PC-3 (cell line): ENCODE measurements at regions not wholly inside any gene's neighbourhood (a gene's known extent, or its start where the extent isn't known, plus 50 kb on each side); places are given as distances from the start of the nearest gene placed in this dataset.

Source experiments
- EZH2 ChIP-seq: fragments of 300-600 bp; sonication (generic); IDR thresholded peaks from one replicate; pipeline ENCODE4 v1.6.1; 2017; ENCODE audit warnings: antibody characterized with exemption, mild to moderate bottlenecking, low read length; ENCODE audit not compliant: unreplicated experiment
- TF ChIP-seq, protein P1 (sequence below): fragments of 300-600 bp; sonication (generic); conservative IDR thresholded peaks from 2 replicates; pipeline ENCODE4 v1.5.1; 2017; ENCODE audit warnings: antibody characterized with exemption, low read depth, mild to moderate bottlenecking, low read length

DNA sequence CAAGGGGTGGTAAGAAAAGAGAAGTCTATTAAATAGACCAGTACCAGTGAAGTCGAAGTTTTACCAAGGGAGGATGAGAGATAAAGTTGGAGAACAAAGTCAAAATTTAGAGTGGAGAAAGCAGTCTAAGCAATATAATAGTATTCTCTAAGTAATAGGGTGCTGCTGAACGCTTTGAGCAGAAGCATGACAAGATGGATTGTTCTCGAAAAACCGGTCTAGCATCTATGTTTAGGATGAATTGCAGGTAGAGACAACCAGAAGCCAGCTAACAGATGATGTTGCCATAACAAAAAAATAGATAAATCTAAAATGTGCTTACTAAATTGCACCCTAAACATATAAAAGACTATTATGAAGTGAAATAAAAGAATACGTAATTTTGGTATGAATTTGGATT lies 237.0 kb downstream of the PRELID2 start:
- TF ChIP-seq EZH2 = no peak
- TF ChIP-seq, protein P1, sequence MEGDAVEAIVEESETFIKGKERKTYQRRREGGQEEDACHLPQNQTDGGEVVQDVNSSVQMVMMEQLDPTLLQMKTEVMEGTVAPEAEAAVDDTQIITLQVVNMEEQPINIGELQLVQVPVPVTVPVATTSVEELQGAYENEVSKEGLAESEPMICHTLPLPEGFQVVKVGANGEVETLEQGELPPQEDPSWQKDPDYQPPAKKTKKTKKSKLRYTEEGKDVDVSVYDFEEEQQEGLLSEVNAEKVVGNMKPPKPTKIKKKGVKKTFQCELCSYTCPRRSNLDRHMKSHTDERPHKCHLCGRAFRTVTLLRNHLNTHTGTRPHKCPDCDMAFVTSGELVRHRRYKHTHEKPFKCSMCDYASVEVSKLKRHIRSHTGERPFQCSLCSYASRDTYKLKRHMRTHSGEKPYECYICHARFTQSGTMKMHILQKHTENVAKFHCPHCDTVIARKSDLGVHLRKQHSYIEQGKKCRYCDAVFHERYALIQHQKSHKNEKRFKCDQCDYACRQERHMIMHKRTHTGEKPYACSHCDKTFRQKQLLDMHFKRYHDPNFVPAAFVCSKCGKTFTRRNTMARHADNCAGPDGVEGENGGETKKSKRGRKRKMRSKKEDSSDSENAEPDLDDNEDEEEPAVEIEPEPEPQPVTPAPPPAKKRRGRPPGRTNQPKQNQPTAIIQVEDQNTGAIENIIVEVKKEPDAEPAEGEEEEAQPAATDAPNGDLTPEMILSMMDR = no peak
